GM12878 (cell line): ENCODE measurements at regions not wholly inside any gene's neighbourhood (a gene's known extent, or its start where the extent isn't known, plus 50 kb on each side); places are given as distances from the start of the nearest gene placed in this dataset.

ENCODE experiments used
- ATAC-seq: fragments of 200-7000 bp; cut with Tn5 transposase; 3 replicates; pipeline ENCODE4 v1.9.1; 2020; ENCODE audit warnings: mild to moderate bottlenecking, moderate library complexity
- BruUV-seq: library from RNA; stranded (reverse); fragments of 400-500 nt; replicated peaks from 2 replicates; lab custom pipeline; 2021; lab: Mats Ljungman, UMichigan
- CTCF ChIA-PET: fragments of 300-600 bp; sonication (Branson Sonifier 250); formaldehyde crosslinking; extraction: SDS; loops from one replicate; lab custom pipeline; 2021; ENCODE audit warnings: inconsistent platforms; lab: Yijun Ruan, JAX
- POLR2A ChIA-PET: fragments of 350-600 bp; formaldehyde crosslinking; extraction: SDS; loops from one replicate; lab custom pipeline; 2021; ENCODE audit warnings: inconsistent platforms; lab: Charles Lee
- RAD21 ChIA-PET: fragments of 300-600 bp; sonication (Branson Sonifier 250); formaldehyde crosslinking; loops from one replicate; lab custom pipeline; 2023; ENCODE audit warnings: antibody characterized with exemption; ENCODE audit not compliant: unreplicated experiment; lab: Charles Lee
- SMC1A ChIA-PET: fragments of 300-600 bp; sonication (Branson Sonifier 250); formaldehyde crosslinking; loops from one replicate; lab custom pipeline; 2023; ENCODE audit not compliant: unreplicated experiment, uncharacterized antibody; lab: Charles Lee
- DNase-seq: peaks from one replicate; pipeline ENCODE4 v3.0.0-alpha.2; 2011; ENCODE audit warnings: low read depth, low spot score
- FAIRE-seq: peaks from 3 replicates; lab custom pipeline; 2011; peaks lifted over from hg19 to GRCh38; lab: Jason Lieb, UNC
- H2AFZ ChIP-seq: 2 replicates; pipeline ENCODE4 v1.6.0; 2011; ENCODE audit warnings: low read depth, low read length, control low read depth; ENCODE audit not compliant: control insufficient read depth
- H3K27ac ChIP-seq: 2 replicates; pipeline ENCODE4 v1.5.1; 2011; ENCODE audit warnings: control low read depth; ENCODE audit not compliant: control insufficient read depth, insufficient read depth
- H3K27me3 ChIP-seq, 2 experiments: replicated peaks in 1 of 2; 2 replicates each; pipeline versions ENCODE4 v1.6.0 to v1.6.1; 2011; ENCODE audit warnings: low read length in 1 of 2; ENCODE audit not compliant: control insufficient read depth in 2 of 2, insufficient read depth in 2 of 2
- H3K36me3 ChIP-seq, 2 experiments: 2 replicates each; pipeline ENCODE4 v1.5.1; 2011; ENCODE audit warnings: low read length in 1 of 2; ENCODE audit not compliant: control insufficient read depth in 2 of 2, insufficient read depth in 2 of 2
- H3K4me1 ChIP-seq: 2 replicates; pipeline ENCODE4 v1.6.1; 2011; ENCODE audit warnings: mild to moderate bottlenecking, low read length, moderate library complexity, mixed read lengths; ENCODE audit not compliant: control insufficient read depth, insufficient read depth
- H3K4me2 ChIP-seq: 2 replicates; pipeline ENCODE4 v1.6.0; 2011; ENCODE audit warnings: control low read depth; ENCODE audit not compliant: control insufficient read depth, insufficient read depth
- H3K4me3 ChIP-seq: fragments of 200-600 bp; sonication (generic); 2 replicates; pipeline ENCODE4 v1.5.1; 2016
- H3K79me2 ChIP-seq: 2 replicates; pipeline ENCODE4 v1.6.0; 2011; ENCODE audit warnings: low read length; ENCODE audit not compliant: control insufficient read depth, insufficient read depth
- H3K9ac ChIP-seq: 2 replicates; pipeline ENCODE4 v1.8.0; 2011; ENCODE audit warnings: low read length, control low read depth, mixed read lengths; ENCODE audit not compliant: control insufficient read depth, insufficient read depth
- H3K9me3 ChIP-seq: replicated peaks from 3 replicates; pipeline ENCODE4 v1.5.1; 2011; ENCODE audit warnings: mild to moderate bottlenecking, low read length; ENCODE audit not compliant: control insufficient read depth, insufficient read depth
- H4K20me1 ChIP-seq: 2 replicates; pipeline ENCODE4 v1.6.0; 2011; ENCODE audit not compliant: control insufficient read depth, insufficient read depth
- DPF2 ChIP-seq: fragments of 450-650 bp; IDR thresholded peaks from 2 replicates; pipeline ENCODE4 v1.6.1; 2017; ENCODE audit warnings: mild to moderate bottlenecking
- HCFC1 ChIP-seq: fragments of 150-350 bp; IDR thresholded peaks from 2 replicates; pipeline ENCODE4 v1.6.1; 2014; ENCODE audit warnings: low read length
- JUND ChIP-seq: IDR thresholded peaks from 2 replicates; pipeline ENCODE4 v1.6.1; 2012; ENCODE audit warnings: low read depth, mild to moderate bottlenecking, low read length, improper control_type of control experiment, moderate library complexity
- NKRF ChIP-seq: fragments of 450-650 bp; conservative IDR thresholded peaks from 2 replicates; pipeline ENCODE4 v1.6.1; 2017; ENCODE audit warnings: mild to moderate bottlenecking, moderate library complexity
- SMAD5 ChIP-seq: IDR thresholded peaks from 2 replicates; pipeline ENCODE4 v1.6.1; 2016; ENCODE audit warnings: antibody characterized with exemption, low read depth
- USF2 ChIP-seq: IDR thresholded peaks from 2 replicates; pipeline ENCODE4 v1.6.1; 2011; ENCODE audit warnings: low read depth, low read length, improper control_type of control experiment, borderline replicate concordance
- ZBTB33 ChIP-seq: fragments of 450-650 bp; IDR thresholded peaks from 2 replicates; pipeline ENCODE4 v1.6.1; 2017; ENCODE audit warnings: mild to moderate bottlenecking
- ZBTB4 ChIP-seq: fragments of 450-650 bp; formaldehyde crosslinking; IDR thresholded peaks from 2 replicates; pipeline ENCODE4 v1.4.0; 2022; ENCODE audit warnings: mild to moderate bottlenecking, moderate library complexity
- ZNF24 ChIP-seq: fragments of 450-650 bp; IDR thresholded peaks from 2 replicates; pipeline ENCODE4 v1.6.1; 2017; ENCODE audit warnings: antibody characterized with exemption, mild to moderate bottlenecking
- WGBS: methylation state at CpG from one replicate; pipeline ENCODE4 v1.1.6; 2016; ENCODE audit warnings: low lambda C conversion rate; ENCODE audit not compliant: insufficient replicate concordance, insufficient coverage; ENCODE audit errors: missing lambda C conversion rate; 5-methylcytosine and 5-hydroxymethylcytosine counted together
- in situ Hi-C: fragments of 300-500 bp; cut with MboI; formaldehyde crosslinking; loops from 9 replicates; pipeline ENCODE4 v1.14.3; 2018; ENCODE audit warnings: mixed read lengths
- intact Hi-C: fragments of 100-400 bp; cut with micrococcal nuclease; formaldehyde crosslinking; loops from one replicate; pipeline ENCODE4 v1.14.2; 2022; ENCODE audit not compliant: unreplicated experiment

- no peak for TF ChIP-seq SMAD5
- TF ChIP-seq ZBTB33 = no peak
- TF ChIP-seq JUND = no peak
Observed at GRCh38 chr16:17635183-17635582, 164.4 kb upstream of the XYLT1 start (continued).

GRCh38 chr16:17633181-17633951, 162.6 kb upstream of the XYLT1 start:
- ChIA-PET RAD21 (no interaction called here), SMC1A (interaction anchor here (0.6 kb wide), 1 partner anchor 74 kb away, joined by 3 read pairs; no protein-coding TSS in a partner anchor), POLR2A (no interaction called here), CTCF (no interaction called here)
- ATAC-seq (no peak), DNase-seq (no peak), FAIRE-seq (no peak)
- Histone ChIP-seq H3K36me3 (no peaks in the 10 kb centered on the region), H3K4me2 (no peak overlapping the region), H3K4me3 (no peak overlapping the region), H3K4me1 (no peaks in the 10 kb centered on the region), H3K79me2 (no peaks in the 10 kb centered on the region), H3K27me3 (no peaks in the 10 kb centered on the region), H3K9ac (no peak overlapping the region), H2AFZ (no peak overlapping the region), H3K9me3 (no peaks in the 10 kb centered on the region; the same call in 2 of the 3 replicates), H4K20me1 (no peaks in the 10 kb centered on the region), H3K27ac (no peak overlapping the region)
- intact Hi-C loops = no loop called here
- no TSS peak for BruUV-seq
- 25% methylated on average over 8 of the region's 8 CpGs for WGBS
- in situ Hi-C loops = no loop called here
- TF ChIP-seq DPF2 (no peak), NKRF (no peak), ZNF24 (no peak), USF2 (no peak), ZBTB4 (CRISPR knock-in tag) (no peak), HCFC1 (no peak)
